Naive B cell (primary cell): ENCODE measurements at regions not wholly inside any gene's neighbourhood (a gene's known extent, or its start where the extent isn't known, plus 50 kb on each side); places are given as distances from the start of the nearest gene placed in this dataset.
A peak's percentile ranks its signal among the peaks of the same experiment; 100 is the strongest.

Experiments
- ATAC-seq, 2 donors: fragments of 150-1000 bp; cut with Tn5 transposase; 2 replicates each; pipeline ENCODE4 v1.10.0; 2021; ENCODE audit warnings: low read depth in 2 of 2, mild to moderate bottlenecking in 2 of 2, moderate library complexity in 2 of 2
- DNase-seq: peaks from one replicate; pipeline ENCODE4 v3.0.0; 2022
- H3K27ac Mint-ChIP-seq, 6 donors: one replicate each; pipeline ENCODE4 v1.8.0; 2020 to 2022; ENCODE audit warnings: mild to moderate bottlenecking in 6 of 6, mixed read lengths in 6 of 6, moderate library complexity in 5 of 6, inconsistent platforms in 2 of 6
- H3K27me3 Mint-ChIP-seq, 3 donors: one replicate each; pipeline ENCODE4 v1.8.0; 2021 to 2022; ENCODE audit warnings: mixed read lengths in 3 of 3, mild to moderate bottlenecking in 1 of 3
- H3K36me3 Mint-ChIP-seq, 2 donors: one replicate each; pipeline ENCODE4 v1.8.0; 2020 to 2022; ENCODE audit warnings: mixed read lengths in 2 of 2, inconsistent platforms in 1 of 2, mild to moderate bottlenecking in 1 of 2
- H3K4me1 Mint-ChIP-seq, 3 donors: one replicate each; pipeline ENCODE4 v1.8.0; 2020 to 2022; ENCODE audit warnings: mixed read lengths in 3 of 3, inconsistent platforms in 1 of 3, mild to moderate bottlenecking in 1 of 3, moderate library complexity in 1 of 3
- H3K4me3 Mint-ChIP-seq, 8 donors: one replicate each; pipeline ENCODE4 v1.8.0; 2020 to 2022; ENCODE audit warnings: mild to moderate bottlenecking in 8 of 8, mixed read lengths in 8 of 8, moderate library complexity in 8 of 8, inconsistent platforms in 2 of 8
- H3K9me3 Mint-ChIP-seq, 7 donors: one replicate each; pipeline ENCODE4 v1.8.0; 2020 to 2022; ENCODE audit warnings: mixed read lengths in 7 of 7, mild to moderate bottlenecking in 5 of 7, inconsistent platforms in 2 of 7, moderate library complexity in 1 of 7

DNA sequence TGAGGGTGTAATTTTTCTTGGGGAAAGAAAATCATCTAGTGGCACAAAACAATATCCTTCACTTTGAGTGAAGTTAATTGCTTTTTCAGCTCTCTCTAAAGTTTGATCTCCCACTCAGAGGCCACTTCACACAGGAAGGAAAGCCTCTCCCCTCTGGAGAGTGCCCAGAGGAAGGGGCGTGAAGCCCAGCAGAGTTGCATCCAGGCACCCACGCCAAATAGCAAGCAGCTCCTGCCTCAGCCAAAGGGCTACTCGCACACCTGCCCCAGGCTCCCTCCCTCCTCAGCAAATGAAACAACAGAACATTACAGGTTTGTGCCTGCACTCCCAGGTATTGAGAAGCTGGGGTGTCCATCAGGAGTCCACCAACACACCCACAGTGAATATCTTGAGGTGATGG, 183.0 kb upstream of the RPL38 start:
- DNase-seq: no peak
- Mint-ChIP-seq H3K27ac (no peak overlapping the region), H3K36me3 (no peaks in the 10 kb centered on the region), H3K4me3 (no peak overlapping the region), H3K9me3 (no peaks in the 10 kb centered on the region), H3K27me3 (peaks cover 5 to 12% (median 7%) of the 10 kb centered on the region in 3 donors), H3K4me1 (no peaks in the 10 kb centered on the region)
- ATAC-seq: no peak

DNA sequence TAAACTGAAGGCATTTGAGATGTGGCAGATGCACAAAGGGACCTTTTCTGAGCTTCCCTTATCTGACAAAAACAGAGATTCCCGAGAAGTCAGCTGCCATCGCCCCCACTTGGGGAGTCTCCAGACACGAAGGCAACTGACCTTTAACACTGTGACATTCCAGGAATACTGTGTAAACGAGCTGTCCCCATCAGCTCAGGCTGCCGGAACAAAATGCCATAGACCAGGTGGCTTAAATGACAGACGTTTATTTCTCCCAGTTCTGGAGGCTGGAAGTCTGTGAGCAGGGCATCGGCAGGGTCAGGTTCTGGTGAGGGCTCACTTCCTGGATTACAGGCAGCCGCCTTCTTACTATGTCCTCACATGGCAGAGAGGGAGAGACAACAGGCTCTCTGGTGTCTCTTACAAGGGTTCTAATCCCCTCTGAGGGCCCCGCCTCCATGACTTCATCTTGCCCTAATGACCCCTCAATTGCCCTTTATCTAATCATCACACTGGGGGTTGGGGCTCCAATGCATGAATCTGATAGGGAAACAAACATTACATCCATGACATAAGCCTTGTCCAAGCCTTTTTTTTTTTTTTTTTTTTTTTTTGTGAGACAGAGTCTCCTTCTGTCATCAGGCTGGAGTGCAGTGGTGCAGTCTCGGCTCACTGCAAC, 178.5 kb upstream of the RPL38 start:
- Mint-ChIP-seq H3K27me3 (peaks cover 3 to 12% (median 11%) of the 10 kb centered on the region in 3 donors), H3K27ac (no peak overlapping the region), H3K36me3 (no peaks in the 10 kb centered on the region), H3K4me3 (no peak overlapping the region), H3K9me3 (no peaks in the 10 kb centered on the region), H3K4me1 (no peaks in the 10 kb centered on the region)
- ATAC-seq (no peak), DNase-seq (no peak)

DNA sequence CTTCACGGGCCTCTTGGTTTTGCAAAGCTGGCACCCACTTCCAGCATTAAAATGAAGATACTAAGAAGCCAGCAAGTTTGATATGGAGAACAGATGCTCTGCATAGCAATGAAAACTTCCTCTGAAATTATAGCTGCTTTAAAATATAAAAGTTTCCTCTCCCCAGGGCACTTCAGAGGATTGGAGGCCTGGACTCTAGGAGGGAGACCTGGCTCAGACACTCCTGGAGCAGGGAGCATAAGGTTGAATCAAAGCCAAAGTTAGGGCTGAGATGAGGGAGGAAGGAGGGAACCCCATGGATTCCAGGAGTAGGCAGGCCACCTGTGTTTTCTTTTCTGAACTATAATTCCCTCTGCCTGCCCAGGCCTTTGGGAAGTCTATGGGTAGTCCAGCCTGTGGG, 176.0 kb upstream of the RPL38 start:
- Mint-ChIP-seq H3K27me3 (peaks cover 8 to 29% (median 28%) of the 10 kb centered on the region in 3 donors), H3K4me3 (no peak overlapping the region), H3K9me3 (no peaks in the 10 kb centered on the region), H3K27ac (no peak overlapping the region), H3K36me3 (no peaks in the 10 kb centered on the region), H3K4me1 (no peaks in the 10 kb centered on the region)
- no peak for DNase-seq
- ATAC-seq: no peak

DNA sequence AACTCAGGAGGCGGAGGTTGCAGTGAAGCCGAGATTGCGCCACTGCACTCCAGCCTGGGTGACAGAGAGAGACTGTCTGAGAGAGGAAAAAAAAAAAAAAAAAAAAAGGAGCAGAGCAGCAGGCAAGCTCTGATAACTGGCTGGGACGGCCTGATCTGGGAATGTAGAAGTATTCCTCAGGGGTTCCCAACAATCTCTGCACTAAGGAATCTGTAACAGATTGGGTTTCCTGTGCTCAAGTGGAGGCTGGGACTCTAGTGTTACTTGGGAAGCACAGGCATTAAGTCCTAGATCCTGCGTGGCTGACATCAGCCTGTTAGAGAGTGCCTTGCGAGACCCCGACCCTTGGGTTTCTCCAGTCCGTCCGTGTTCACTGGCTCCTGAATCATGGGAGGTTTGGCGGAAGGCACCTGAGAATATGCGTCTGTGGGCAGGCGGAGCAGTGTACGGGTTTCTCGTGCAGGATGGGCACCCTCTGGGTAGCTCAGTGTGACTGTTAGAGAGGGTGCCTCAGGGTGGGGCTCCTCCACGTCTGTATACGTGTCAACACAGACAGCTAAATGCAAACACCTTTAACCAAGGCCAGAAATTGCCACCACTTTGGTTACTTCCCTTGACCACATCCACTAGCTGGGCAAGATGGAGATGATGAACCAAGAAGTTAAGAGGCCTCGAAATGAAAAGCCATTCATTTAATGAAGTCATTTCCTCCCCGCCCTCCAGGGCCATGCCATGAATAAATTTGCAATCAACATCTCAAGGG, 174.9 kb upstream of the RPL38 start:
- H3K36me3 Mint-ChIP-seq: no peaks in the 10 kb centered on the region
- no peaks in the 10 kb centered on the region for H3K9me3 Mint-ChIP-seq
- H3K27me3 Mint-ChIP-seq: peaks cover 8 to 33% (median 29%) of the 10 kb centered on the region in 3 donors
- DNase-seq: no peak
- no peak overlapping the region for H3K4me3 Mint-ChIP-seq
- H3K27ac Mint-ChIP-seq: no peak overlapping the region
- ATAC-seq: no peak
- H3K4me1 Mint-ChIP-seq: no peaks in the 10 kb centered on the region

DNA sequence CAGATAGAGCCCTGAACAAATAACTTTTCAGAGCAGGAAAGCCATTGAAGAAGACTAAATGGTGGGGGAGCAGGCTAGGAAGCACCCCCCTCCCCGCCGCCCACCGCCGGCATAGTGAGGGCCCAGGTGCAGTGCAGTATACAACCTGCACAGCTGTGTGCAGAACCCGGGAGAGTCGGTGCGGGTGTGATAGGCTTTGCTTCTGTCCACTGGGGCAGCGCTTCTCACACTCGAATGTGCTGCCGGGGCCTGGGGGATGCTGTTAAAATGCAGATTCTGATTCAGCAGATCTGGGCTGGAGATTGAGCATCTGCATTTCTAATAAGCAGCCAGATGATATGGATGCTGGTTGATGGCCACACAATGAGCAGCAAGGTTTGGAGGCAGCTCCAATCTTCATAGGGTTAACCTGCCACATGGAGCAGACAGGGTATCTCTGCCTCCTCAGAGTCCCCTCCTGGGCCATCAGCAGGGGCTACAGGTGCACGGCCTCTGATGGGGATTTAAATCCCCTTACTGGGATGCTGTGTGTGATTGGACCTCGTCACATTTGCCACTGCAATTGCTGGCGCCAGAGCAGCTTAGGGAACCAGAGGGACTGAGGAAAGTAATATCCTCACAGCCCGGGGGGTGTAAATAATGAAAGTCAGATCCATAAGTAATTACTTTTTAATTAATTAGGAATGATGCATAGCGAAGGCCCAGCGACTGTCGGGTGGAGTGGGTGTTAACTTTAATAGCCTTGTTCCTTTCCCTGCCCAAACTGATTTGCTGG, 172.0 kb upstream of the RPL38 start:
- peaks cover 9 to 48% (median 35%) of the 10 kb centered on the region in 3 donors for H3K27me3 Mint-ChIP-seq
- no peaks in the 10 kb centered on the region for H3K9me3 Mint-ChIP-seq
- ATAC-seq (no peak), DNase-seq (no peak)
- H3K4me1 Mint-ChIP-seq: no peaks in the 10 kb centered on the region
- peak overlapping the region in 1 of 8 donors; percentile 28 for H3K4me3 Mint-ChIP-seq
- H3K36me3 Mint-ChIP-seq: no peaks in the 10 kb centered on the region
- H3K27ac Mint-ChIP-seq: no peak overlapping the region

DNA sequence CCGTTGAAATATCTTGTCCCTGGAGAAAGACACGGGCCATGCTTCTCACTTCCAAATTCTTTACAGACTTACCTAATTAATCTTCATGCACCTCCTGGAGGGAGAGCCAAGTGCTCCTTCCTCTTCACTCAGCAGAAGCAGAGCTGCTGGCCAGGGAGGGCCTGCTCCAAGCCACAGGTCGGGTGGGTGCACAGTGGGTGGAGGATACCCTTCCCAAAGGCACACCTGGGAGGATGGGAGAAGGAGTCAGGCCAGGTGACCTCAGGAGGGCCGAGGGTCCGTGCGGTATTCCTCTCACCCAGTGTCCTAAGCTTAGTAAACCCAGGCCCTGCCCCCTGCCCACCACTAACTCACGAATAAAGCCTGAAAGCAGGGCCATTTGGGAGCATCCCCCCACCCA, 171.3 kb upstream of the RPL38 start:
- ATAC-seq (no peak), DNase-seq (no peak)
- H3K4me1 Mint-ChIP-seq: no peaks in the 10 kb centered on the region
- H3K9me3 Mint-ChIP-seq: no peaks in the 10 kb centered on the region
- H3K36me3 Mint-ChIP-seq: no peaks in the 10 kb centered on the region
- H3K27me3 Mint-ChIP-seq: peaks cover 9 to 49% (median 34%) of the 10 kb centered on the region in 3 donors
- no peak overlapping the region for H3K27ac Mint-ChIP-seq
- no peak overlapping the region for H3K4me3 Mint-ChIP-seq

DNA sequence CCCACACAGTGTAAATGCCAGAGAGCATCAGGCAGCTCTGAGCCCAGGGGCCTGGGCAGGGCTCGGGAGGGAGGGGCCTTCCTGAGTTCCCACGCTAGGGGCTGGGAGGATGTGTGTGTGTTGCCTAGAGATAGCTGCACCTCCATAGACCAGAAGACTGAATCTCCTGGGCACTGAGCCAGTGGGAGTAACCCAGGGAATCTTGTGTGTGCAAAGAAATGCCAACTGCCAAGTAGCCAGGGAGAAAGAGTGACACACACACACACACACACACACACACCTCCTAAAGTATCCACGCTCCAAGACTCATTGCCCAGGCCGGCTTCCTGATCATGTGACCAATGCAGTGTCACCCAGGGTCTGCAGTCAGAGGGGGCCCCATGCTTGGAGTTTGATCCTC, 166.2 kb upstream of the RPL38 start:
- H3K27me3 Mint-ChIP-seq: peaks cover 4 to 27% (median 16%) of the 10 kb centered on the region in 3 donors
- no peak overlapping the region for H3K4me3 Mint-ChIP-seq
- no peak overlapping the region for H3K27ac Mint-ChIP-seq
- H3K36me3 Mint-ChIP-seq: no peaks in the 10 kb centered on the region
- H3K9me3 Mint-ChIP-seq: no peaks in the 10 kb centered on the region
- ATAC-seq (no peak), DNase-seq (no peak)
- H3K4me1 Mint-ChIP-seq: no peaks in the 10 kb centered on the region

DNA sequence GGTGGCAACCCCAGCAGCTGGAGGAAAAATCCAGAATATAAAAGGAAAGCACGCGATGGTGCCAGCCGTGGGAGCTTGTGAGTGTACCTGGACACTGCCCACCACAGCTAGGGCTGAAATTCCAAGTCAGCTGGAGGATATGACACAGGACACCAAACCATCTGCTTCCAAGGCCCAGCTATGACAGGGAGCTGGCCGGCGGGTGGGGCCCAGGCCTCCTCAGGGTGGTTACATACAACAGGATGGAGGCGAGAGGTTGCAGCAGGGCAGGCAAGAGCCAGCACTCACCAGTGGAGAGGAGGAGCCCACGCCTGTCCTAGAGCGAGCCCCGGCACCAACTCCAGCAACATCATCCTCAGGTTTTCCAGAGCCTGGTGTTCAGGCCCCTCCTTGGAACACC, 163.2 kb upstream of the RPL38 start:
- no peak for ATAC-seq
- Mint-ChIP-seq H3K27me3 (peaks cover 4 to 12% (median 10%) of the 10 kb centered on the region in 3 donors), H3K27ac (no peak overlapping the region), H3K36me3 (no peaks in the 10 kb centered on the region), H3K4me3 (no peak overlapping the region), H3K9me3 (no peaks in the 10 kb centered on the region), H3K4me1 (no peaks in the 10 kb centered on the region)
- DNase-seq: no peak

DNA sequence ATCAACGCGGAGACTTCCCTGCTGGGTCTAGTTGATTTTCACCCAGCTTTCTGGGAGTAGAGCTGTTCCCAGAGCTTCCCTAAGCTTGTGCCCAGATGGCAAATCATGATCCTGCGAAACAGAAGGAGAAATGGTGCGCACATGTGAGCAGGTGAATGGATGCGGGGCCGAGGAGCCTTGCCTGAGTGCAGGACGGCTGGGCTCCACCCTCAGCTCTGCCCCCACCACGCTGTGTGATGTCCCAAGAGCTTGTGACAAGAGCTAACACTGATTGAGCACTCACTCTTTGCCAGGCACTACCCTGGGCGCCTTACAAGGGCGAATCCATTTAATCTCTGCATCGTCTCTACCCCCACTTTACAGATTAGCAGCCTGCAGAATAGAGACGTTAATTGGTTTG, 162.7 kb upstream of the RPL38 start:
- H3K27ac Mint-ChIP-seq: no peak overlapping the region
- H3K4me3 Mint-ChIP-seq: peak overlapping the region in 1 of 8 donors; percentile 30
- H3K9me3 Mint-ChIP-seq: no peaks in the 10 kb centered on the region
- H3K4me1 Mint-ChIP-seq: no peaks in the 10 kb centered on the region
- peaks cover 4 to 7% (median 6%) of the 10 kb centered on the region in 3 donors for H3K27me3 Mint-ChIP-seq
- DNase-seq (no peak), ATAC-seq (no peak)
- H3K36me3 Mint-ChIP-seq: no peaks in the 10 kb centered on the region

DNA sequence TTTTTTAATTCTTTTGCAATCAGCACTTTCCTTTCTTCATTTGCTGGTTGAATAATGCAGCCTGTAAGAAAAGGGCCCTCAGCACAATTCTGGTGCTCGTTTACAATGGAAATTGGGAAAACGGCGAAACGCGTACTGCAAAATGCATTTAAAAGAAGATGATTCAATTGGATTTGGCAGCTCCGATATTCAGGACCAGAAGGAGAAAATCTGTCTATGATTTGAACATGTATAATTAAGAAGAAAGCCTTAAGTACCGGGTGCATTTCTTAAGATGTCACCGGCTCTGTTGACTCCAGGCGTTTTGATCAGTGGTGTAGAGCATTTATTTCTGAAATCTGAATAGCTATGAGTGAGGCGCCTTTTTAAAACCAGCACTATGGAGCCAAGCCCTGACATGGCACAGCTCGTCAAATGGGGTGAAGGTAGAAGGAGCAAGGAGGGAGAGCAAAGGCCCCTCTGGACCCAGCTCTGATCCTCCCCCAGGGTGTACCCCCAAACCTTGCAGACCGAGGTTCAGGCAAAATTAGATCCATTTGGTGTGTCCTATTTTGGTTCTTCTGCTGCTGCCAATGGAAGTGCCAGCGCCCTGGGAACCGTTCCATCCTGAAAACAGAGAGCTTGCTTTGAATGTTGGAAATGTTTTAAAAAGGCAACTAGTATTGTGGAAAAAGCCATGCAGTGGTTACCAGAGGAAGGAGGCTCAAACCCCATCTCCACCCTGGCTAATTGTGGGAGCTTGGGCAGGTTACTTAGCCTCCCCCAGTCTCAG, 161.4 kb upstream of the RPL38 start:
- Mint-ChIP-seq H3K4me1 (no peaks in the 10 kb centered on the region), H3K9me3 (peaks cover 0 to 2% (median 0%) of the 10 kb centered on the region in 7 donors), H3K27ac (no peak overlapping the region), H3K36me3 (no peaks in the 10 kb centered on the region), H3K27me3 (no peaks in the 10 kb centered on the region), H3K4me3 (no peak overlapping the region)
- DNase-seq (no peak), ATAC-seq (no peak)

DNA sequence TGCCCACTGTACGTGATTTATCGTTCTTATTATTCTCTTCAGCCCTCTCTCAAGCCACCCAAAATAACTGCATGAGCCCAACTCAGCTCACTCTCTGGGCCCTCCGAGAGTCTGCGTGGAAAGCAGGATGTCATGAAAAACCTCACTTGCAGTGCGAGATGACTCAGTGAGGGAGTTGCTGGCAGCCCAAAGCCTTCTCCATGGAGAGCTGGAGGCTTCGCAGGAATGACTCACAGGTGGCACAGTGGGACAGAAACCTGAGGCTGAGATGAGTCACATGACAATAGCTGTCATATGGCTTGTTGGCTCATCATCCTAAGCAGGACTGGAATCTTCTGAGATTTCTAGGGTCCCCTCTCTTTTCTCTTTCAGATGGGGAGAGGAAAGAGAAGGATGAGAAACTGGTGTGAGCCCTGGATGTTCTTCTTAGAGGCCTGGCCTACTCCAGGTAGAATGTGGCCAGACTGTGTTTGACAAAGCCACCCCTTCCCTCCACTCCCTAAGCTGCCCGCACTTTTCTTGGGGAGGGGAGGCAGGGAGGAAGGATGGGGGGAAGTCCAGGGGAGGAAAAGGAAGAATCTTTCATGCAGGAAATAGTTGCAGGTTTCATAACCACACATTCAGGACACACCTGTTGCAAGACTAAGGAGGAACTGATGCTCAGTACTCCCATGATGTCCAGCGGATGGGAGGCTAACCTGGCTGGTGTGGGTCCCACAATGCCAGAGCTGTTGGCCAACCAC, 160.6 kb upstream of the RPL38 start:
- H3K27me3 Mint-ChIP-seq: no peaks in the 10 kb centered on the region
- H3K4me3 Mint-ChIP-seq: no peak overlapping the region
- H3K9me3 Mint-ChIP-seq: peaks cover 0 to 2% (median 0%) of the 10 kb centered on the region in 7 donors
- no peak overlapping the region for H3K27ac Mint-ChIP-seq
- no peaks in the 10 kb centered on the region for H3K4me1 Mint-ChIP-seq
- ATAC-seq: no peak
- no peak for DNase-seq
- H3K36me3 Mint-ChIP-seq: no peaks in the 10 kb centered on the region

DNA sequence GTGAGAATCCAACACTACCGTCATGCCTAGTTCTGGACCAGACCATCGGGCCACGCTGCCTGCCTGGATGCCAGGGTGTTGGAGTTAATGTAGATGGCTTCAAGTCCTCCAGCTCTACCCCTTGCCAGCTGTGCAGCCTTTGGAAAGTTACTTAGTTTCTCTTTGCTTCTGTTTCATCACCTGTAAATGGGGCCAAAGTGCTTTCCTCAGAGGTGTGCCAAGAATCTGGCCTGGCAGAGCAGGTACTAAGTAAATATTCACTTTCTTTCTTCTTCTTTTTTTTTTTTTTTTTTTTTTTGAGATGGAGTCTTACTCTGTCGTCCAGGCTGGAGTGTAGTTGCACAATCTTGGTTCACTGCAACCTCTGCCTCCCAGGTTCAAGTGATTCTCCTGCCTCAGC, 159.5 kb upstream of the RPL38 start:
- H3K4me3 Mint-ChIP-seq: no peak overlapping the region
- H3K27me3 Mint-ChIP-seq: no peaks in the 10 kb centered on the region
- DNase-seq (no peak), ATAC-seq (no peak)
- peaks cover 0 to 2% (median 0%) of the 10 kb centered on the region in 7 donors for H3K9me3 Mint-ChIP-seq
- no peaks in the 10 kb centered on the region for H3K36me3 Mint-ChIP-seq
- no peaks in the 10 kb centered on the region for H3K4me1 Mint-ChIP-seq
- no peak overlapping the region for H3K27ac Mint-ChIP-seq
